ENCODE measurements at regions not wholly inside any gene's neighbourhood (a gene's known extent, or its start where the extent isn't known, plus 50 kb on each side); places are given as distances from the start of the nearest gene placed in this dataset.

DNA sequence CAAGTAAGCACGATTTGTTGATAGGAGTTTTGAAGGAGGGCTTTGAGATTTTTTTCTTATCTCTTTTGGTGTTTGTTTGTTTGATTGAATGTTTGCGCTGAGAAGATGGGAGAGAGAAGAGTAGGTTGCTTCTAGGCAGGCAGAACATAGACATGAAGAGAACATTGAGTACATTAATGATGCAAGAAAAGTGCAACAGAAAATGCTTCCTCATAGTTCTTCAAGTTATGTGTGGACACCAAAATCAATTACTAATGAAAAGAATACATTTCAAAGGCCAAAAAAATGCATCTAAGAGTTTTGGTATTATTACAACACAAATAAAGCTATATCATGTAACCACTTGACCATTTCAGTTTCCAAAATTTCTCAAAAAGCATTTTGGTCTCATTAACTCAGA is 191.0 kb upstream of the PPARGC1A start:
- Histone ChIP-seq H3K27me3 (ENCODE audit: control insufficient read depth in 2 of 2, insufficient read depth in 2 of 2, low read length in 2 of 2) (no peaks in the 10 kb centered on the region), H4K20me1 (replicated peaks; ENCODE audit: control insufficient read depth, extremely low read depth, insufficient read depth, low read length) (no peaks in the 10 kb centered on the region), H3K9me3 (replicated peaks; ENCODE audit: control insufficient read depth, insufficient read depth, low read length) (peaks cover 8% of the 10 kb centered on the region), H3K4me1 (ENCODE audit: control insufficient read depth, extremely low read depth, insufficient read depth, low read length) (no peaks in the 10 kb centered on the region), H3K4me2 (ENCODE audit: insufficient read depth, low read length) (no peak overlapping the region), H3K4me3 (replicated peaks in 1 of 3; ENCODE audit: insufficient read depth in 1 of 3, low read depth in 1 of 3, low read length in 3 of 3) (no peak overlapping the region), H3K36me3 (ENCODE audit: control insufficient read depth in 2 of 2, extremely low read depth in 1 of 2, insufficient read depth in 2 of 2, low read length in 2 of 2) (no peaks in the 10 kb centered on the region), H3K9ac (replicated peaks; ENCODE audit: extremely low read depth, insufficient read depth, low read length) (no peak overlapping the region), H3K27ac (ENCODE audit: insufficient read depth, low read depth, low read length) (no peak overlapping the region), H2AFZ (ENCODE audit: low read depth, low read length) (no peak overlapping the region), H3K9me1 (replicated peaks; ENCODE audit: control insufficient read depth, extremely low read depth, insufficient read depth, low read length) (no peaks in the 10 kb centered on the region), H3K79me2 (ENCODE audit: control insufficient read depth, insufficient read depth, low read length) (no peaks in the 10 kb centered on the region)
- intact Hi-C loops (cut with micrococcal nuclease): no loop called here
- ChIA-PET CTCF (no interaction called here), POLR2A (no interaction called here)
- no TSS peak for BruUV-seq (replicated peaks)
- dilution Hi-C loops (cut with MboI; ENCODE audit: extremely low pct_ligation_motif_present, low sequenced_read_pairs): no loop called here
- no peak for FAIRE-seq
- TF ChIP-seq GATA2 (IDR thresholded peaks at IDR 0.05; ENCODE audit: insufficient read depth, insufficient read length, low read depth, low read length): no peak
- TF ChIP-seq CTCF (IDR thresholded peaks at IDR 0.05; ENCODE audit: extremely low read depth in 1 of 2, insufficient read depth in 1 of 2, low read depth in 1 of 2, low read length in 2 of 2): no peak
- no peak for TF ChIP-seq JUN (IDR thresholded peaks at IDR 0.05; ENCODE audit: borderline replicate concordance, insufficient read depth, insufficient read length, low read depth)
- no peak for TF ChIP-seq POLR2AphosphoS5 (IDR thresholded peaks at IDR 0.05; ENCODE audit: insufficient read depth, low read depth, low read length)
- TF ChIP-seq FOS (IDR thresholded peaks at IDR 0.05; ENCODE audit: borderline replicate concordance, insufficient read depth, low read length): no peak
- TF ChIP-seq, protein P1, sequence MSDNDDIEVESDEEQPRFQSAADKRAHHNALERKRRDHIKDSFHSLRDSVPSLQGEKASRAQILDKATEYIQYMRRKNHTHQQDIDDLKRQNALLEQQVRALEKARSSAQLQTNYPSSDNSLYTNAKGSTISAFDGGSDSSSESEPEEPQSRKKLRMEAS (IDR thresholded peaks at IDR 0.05; ENCODE audit: insufficient read depth, insufficient read length): no peak
- TF ChIP-seq POLR2A (IDR thresholded peaks at IDR 0.05; ENCODE audit: low read depth, low read length): no peak
- no peak for TF ChIP-seq EZH2 (IDR thresholded peaks at IDR 0.05; ENCODE audit: borderline replicate concordance, low read depth, low read length, severe bottlenecking)
- DNase-seq (ENCODE audit: low read depth, low spot score): no peak

Data from endothelial cell of umbilical vein (primary cell).